ENCODE measurements at regions not wholly inside any gene's neighbourhood (a gene's known extent, or its start where the extent isn't known, plus 50 kb on each side); places are given as distances from the start of the nearest gene placed in this dataset.

DNA sequence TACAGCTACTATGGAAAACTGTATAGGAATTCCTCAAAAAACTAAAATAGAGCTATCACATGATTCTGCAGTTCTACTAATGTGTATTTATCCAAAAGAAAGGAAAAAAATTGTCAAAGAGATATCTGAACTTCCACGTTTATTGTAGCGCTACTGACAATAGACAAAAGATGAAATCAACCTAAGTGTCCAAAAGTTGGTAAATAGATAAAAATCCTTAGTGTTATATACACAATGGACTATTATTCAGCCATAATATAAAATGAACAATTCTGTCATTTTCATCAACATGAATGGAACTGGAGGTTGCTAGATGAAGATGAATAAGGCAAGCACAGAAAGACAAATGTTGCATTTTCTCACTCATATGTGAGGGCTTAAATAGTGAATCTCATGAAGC lies 1492.1 kb downstream of the MRPL39 start:
- Histone ChIP-seq H3K79me2 (ENCODE audit: insufficient read depth, low read length) (no peaks in the 10 kb centered on the region), H4K20me1 (ENCODE audit: insufficient read depth, low read length) (no peaks in the 10 kb centered on the region), H3K4me2 (ENCODE audit: insufficient read depth, low read length) (no peak overlapping the region), H2AFZ (ENCODE audit: low read length) (no peak overlapping the region), H3K9me3 (ENCODE audit: low read depth, low read length) (peaks cover 3% of the 10 kb centered on the region), H3K27me3 (ENCODE audit: insufficient read depth, low read length) (no peaks in the 10 kb centered on the region), H3K36me3 (ENCODE audit: insufficient read depth, low read length) (no peaks in the 10 kb centered on the region), H3K4me1 (ENCODE audit: insufficient read depth, low read length) (no peaks in the 10 kb centered on the region), H3K4me3 (ENCODE audit: insufficient read depth, low read length) (no peak overlapping the region), H3K27ac (ENCODE audit: low read depth, low read length) (no peak overlapping the region)
- TF ChIP-seq, protein P1, sequence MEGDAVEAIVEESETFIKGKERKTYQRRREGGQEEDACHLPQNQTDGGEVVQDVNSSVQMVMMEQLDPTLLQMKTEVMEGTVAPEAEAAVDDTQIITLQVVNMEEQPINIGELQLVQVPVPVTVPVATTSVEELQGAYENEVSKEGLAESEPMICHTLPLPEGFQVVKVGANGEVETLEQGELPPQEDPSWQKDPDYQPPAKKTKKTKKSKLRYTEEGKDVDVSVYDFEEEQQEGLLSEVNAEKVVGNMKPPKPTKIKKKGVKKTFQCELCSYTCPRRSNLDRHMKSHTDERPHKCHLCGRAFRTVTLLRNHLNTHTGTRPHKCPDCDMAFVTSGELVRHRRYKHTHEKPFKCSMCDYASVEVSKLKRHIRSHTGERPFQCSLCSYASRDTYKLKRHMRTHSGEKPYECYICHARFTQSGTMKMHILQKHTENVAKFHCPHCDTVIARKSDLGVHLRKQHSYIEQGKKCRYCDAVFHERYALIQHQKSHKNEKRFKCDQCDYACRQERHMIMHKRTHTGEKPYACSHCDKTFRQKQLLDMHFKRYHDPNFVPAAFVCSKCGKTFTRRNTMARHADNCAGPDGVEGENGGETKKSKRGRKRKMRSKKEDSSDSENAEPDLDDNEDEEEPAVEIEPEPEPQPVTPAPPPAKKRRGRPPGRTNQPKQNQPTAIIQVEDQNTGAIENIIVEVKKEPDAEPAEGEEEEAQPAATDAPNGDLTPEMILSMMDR (IDR thresholded peaks at IDR 0.05; ENCODE audit: extremely low read depth, low read depth, low read length), result no peak
- DNase-seq (ENCODE audit: insufficient read length, low spot score, missing footprints), result no peak

DNA sequence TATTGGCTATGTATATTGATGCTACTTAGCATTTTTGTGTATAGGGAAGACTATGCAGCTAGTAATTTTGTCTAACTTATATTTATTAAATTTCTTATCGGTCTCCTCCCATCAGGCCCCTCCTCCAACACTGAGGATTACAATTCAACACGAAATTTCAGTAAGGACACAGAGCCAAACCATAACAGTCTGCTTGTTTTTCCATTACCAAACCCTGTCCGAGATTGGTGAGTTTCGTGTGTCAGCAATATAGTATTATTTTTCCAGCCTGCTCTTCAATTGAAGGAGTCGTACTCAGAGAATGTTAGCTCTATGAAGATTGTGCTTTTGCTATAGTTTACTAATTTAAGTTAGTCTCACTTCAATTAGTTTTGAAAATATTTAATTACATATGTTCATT lies 1495.3 kb downstream of the MRPL39 start:
- Histone ChIP-seq H2AFZ (ENCODE audit: low read length) (no peak overlapping the region), H3K9me3 (ENCODE audit: low read depth, low read length) (no peaks in the 10 kb centered on the region), H3K4me1 (ENCODE audit: insufficient read depth, low read length) (no peaks in the 10 kb centered on the region), H3K4me2 (ENCODE audit: insufficient read depth, low read length) (no peak overlapping the region), H3K79me2 (ENCODE audit: insufficient read depth, low read length) (no peaks in the 10 kb centered on the region), H3K27ac (ENCODE audit: low read depth, low read length) (no peak overlapping the region), H3K27me3 (ENCODE audit: insufficient read depth, low read length) (no peaks in the 10 kb centered on the region), H3K36me3 (ENCODE audit: insufficient read depth, low read length) (no peaks in the 10 kb centered on the region), H3K4me3 (ENCODE audit: insufficient read depth, low read length) (no peak overlapping the region), H4K20me1 (ENCODE audit: insufficient read depth, low read length) (no peaks in the 10 kb centered on the region)
- DNase-seq (ENCODE audit: insufficient read length, low spot score, missing footprints), result no peak
- TF ChIP-seq, protein P1 (IDR thresholded peaks at IDR 0.05; ENCODE audit: extremely low read depth, low read depth, low read length), result no peak

DNA sequence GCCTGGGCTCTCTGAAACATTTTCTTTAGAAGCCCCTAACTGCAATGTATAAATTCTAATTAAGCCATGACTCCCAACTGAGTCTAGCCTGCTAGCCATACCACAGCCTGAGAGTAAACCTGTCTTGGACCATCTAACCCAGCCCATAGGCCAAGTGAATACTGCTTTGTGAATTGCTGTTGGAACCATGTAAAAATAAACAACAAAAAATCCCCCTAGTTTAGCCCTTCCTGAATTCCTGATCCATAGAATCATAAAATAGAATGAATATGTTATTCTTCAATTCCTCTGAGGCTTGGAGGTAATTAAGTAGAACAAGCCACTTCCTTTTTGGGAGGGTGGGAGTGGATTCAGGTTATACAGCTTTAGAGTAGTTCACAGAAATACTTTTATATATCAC lies 1496.4 kb downstream of the MRPL39 start:
- Histone ChIP-seq H3K4me2 (ENCODE audit: insufficient read depth, low read length) (no peak overlapping the region), H3K27ac (ENCODE audit: low read depth, low read length) (no peak overlapping the region), H3K4me1 (ENCODE audit: insufficient read depth, low read length) (no peaks in the 10 kb centered on the region), H3K4me3 (ENCODE audit: insufficient read depth, low read length) (no peak overlapping the region), H3K79me2 (ENCODE audit: insufficient read depth, low read length) (no peaks in the 10 kb centered on the region), H3K36me3 (ENCODE audit: insufficient read depth, low read length) (no peaks in the 10 kb centered on the region), H3K9me3 (ENCODE audit: low read depth, low read length) (no peaks in the 10 kb centered on the region), H3K27me3 (ENCODE audit: insufficient read depth, low read length) (no peaks in the 10 kb centered on the region), H4K20me1 (ENCODE audit: insufficient read depth, low read length) (no peaks in the 10 kb centered on the region), H2AFZ (ENCODE audit: low read length) (no peak overlapping the region)
- no peak for DNase-seq (ENCODE audit: insufficient read length, low spot score, missing footprints)
- TF ChIP-seq, protein P1 (IDR thresholded peaks at IDR 0.05; ENCODE audit: extremely low read depth, low read depth, low read length), result no peak

DNA sequence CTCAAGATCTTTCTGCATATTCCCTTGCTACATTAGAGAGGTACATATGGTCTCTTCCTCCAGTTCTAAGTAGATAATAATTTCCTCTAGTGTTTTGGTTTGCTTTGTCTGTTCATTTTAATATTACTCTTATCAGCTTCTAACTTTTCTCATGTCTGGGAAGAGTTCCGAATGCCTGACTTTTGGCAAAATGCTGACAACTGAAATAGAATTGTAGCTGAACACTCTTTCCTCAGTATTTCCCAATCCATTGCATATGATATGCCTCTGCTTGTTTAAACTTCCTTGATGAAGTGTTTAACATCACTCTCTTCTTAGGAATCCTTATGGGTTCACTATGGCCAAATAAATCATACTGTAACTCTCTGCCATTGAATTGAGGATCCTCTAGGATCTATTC lies 1510.1 kb downstream of the MRPL39 start:
- TF ChIP-seq, protein P1 (IDR thresholded peaks at IDR 0.05; ENCODE audit: extremely low read depth, low read depth, low read length), result no peak
- no peak for DNase-seq (ENCODE audit: insufficient read length, low spot score, missing footprints)
- Histone ChIP-seq H3K27ac (ENCODE audit: low read depth, low read length) (no peak overlapping the region), H2AFZ (ENCODE audit: low read length) (no peak overlapping the region), H3K9me3 (ENCODE audit: low read depth, low read length) (no peaks in the 10 kb centered on the region), H3K27me3 (ENCODE audit: insufficient read depth, low read length) (no peaks in the 10 kb centered on the region), H3K4me3 (ENCODE audit: insufficient read depth, low read length) (no peak overlapping the region), H3K36me3 (ENCODE audit: insufficient read depth, low read length) (no peaks in the 10 kb centered on the region), H3K4me1 (ENCODE audit: insufficient read depth, low read length) (no peaks in the 10 kb centered on the region), H4K20me1 (ENCODE audit: insufficient read depth, low read length) (no peaks in the 10 kb centered on the region), H3K79me2 (ENCODE audit: insufficient read depth, low read length) (no peaks in the 10 kb centered on the region), H3K4me2 (ENCODE audit: insufficient read depth, low read length) (no peak overlapping the region)
